Right atrium auricular region (tissue), 2 donors: ENCODE measurements at regions not wholly inside any gene's neighbourhood (a gene's known extent, or its start where the extent isn't known, plus 50 kb on each side); places are given as distances from the start of the nearest gene placed in this dataset.

Source experiments
- DNase-seq: peaks from one replicate; pipeline ENCODE4 v3.0.0-alpha.2; 2019; ENCODE audit warnings: low spot score
- H3K27ac ChIP-seq, 2 donors: fragments of 200-600 bp; sonication (generic); 1 replicate in 1 of 2; 2 replicates in 1 of 2; pipeline ENCODE4 v1.5.1; 2016 to 2019
- H3K27me3 ChIP-seq, 2 donors: fragments of 200-600 bp; sonication (generic); one replicate each; pipeline versions ENCODE4 v1.5.1 to v1.6.0; 2017 to 2019
- H3K36me3 ChIP-seq: fragments of 200-600 bp; sonication (generic); one replicate; pipeline ENCODE4 v1.5.1; 2016
- H3K4me1 ChIP-seq, 2 donors: fragments of 200-600 bp; sonication (generic); one replicate each; pipeline versions ENCODE4 v1.5.1 to v1.6.0; 2017 to 2019
- H3K4me3 ChIP-seq, 2 donors: fragments of 200-600 bp; sonication (generic); 1 replicate in 1 of 2; 2 replicates in 1 of 2; pipeline ENCODE4 v1.5.1; 2017 to 2019; ENCODE audit warnings: mild to moderate bottlenecking in 1 of 2, moderate library complexity in 1 of 2
- H3K9me3 ChIP-seq, 2 donors: fragments of 200-600 bp; sonication (generic); one replicate each; pipeline ENCODE4 v1.5.1; 2019
- CTCF ChIP-seq, 2 donors: fragments of 200-600 bp; sonication (generic); IDR thresholded peaks; one replicate each; pipeline ENCODE4 v1.5.1; 2019; ENCODE audit warnings: antibody characterized with exemption in 2 of 2

DNA sequence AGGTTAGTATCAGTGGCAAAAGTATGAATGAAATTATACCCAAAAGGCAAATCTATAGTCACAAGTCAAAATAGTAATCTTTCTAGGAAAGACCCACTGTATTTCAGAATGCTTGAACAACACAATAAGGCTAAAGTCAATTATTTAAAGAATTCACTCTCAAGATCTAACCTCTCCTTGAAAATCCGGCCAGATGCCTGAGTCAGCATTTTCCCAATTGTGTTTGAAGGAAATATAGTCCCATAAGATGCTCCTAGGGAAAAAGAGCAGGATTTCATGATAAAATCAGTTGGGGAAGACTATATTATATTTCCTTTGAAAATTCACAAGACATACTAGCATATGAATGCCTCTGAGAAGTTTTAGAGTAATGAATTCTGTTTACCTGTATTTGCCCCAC is 1075.0 kb downstream of the GRM8 start:
- peaks cover 0 to 10% of the 10 kb centered on the region in 2 donors for H3K9me3 ChIP-seq
- no peak overlapping the region for H3K27ac ChIP-seq
- H3K4me3 ChIP-seq: no peak overlapping the region
- DNase-seq: no peak
- no peaks in the 10 kb centered on the region for H3K36me3 ChIP-seq
- no peaks in the 10 kb centered on the region for H3K4me1 ChIP-seq
- TF ChIP-seq CTCF (IDR thresholded peaks at IDR 0.05): no peak
- H3K27me3 ChIP-seq: no peaks in the 10 kb centered on the region

GRCh38 chr7:126166645-126167044 is 1086.1 kb downstream of the GRM8 start:
- Histone ChIP-seq H3K4me1 (no peaks in the 10 kb centered on the region), H3K27ac (no peak overlapping the region), H3K27me3 (no peaks in the 10 kb centered on the region), H3K4me3 (no peak overlapping the region), H3K36me3 (no peaks in the 10 kb centered on the region), H3K9me3 (peaks cover 0 to 9% of the 10 kb centered on the region in 2 donors)
- no peak for DNase-seq
- no peak for TF ChIP-seq CTCF (IDR thresholded peaks at IDR 0.05)

DNA sequence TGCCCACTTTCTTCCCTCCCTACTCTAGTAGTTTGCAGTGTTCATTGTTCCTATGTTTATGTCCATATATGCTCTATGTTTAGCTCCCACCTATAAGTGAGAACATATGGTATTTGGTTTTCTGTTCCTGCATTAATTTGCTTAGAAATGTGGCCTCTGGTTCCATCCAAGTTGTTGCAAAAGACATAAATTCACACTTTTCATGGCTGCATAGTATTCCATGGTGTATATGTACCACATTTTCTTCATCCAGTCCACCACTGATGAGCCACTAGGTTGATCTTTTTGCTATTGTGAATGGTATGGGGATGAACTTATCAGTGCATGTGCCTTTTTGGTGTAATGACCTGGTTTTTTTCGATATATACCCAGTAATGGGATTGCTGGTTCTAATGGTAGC is 1089.1 kb downstream of the GRM8 start:
- Histone ChIP-seq H3K4me1 (no peaks in the 10 kb centered on the region), H3K4me3 (no peak overlapping the region), H3K27me3 (no peaks in the 10 kb centered on the region), H3K9me3 (peaks cover 0 to 9% of the 10 kb centered on the region in 2 donors), H3K27ac (no peak overlapping the region), H3K36me3 (no peaks in the 10 kb centered on the region)
- no peak for TF ChIP-seq CTCF (IDR thresholded peaks at IDR 0.05)
- no peak for DNase-seq

DNA sequence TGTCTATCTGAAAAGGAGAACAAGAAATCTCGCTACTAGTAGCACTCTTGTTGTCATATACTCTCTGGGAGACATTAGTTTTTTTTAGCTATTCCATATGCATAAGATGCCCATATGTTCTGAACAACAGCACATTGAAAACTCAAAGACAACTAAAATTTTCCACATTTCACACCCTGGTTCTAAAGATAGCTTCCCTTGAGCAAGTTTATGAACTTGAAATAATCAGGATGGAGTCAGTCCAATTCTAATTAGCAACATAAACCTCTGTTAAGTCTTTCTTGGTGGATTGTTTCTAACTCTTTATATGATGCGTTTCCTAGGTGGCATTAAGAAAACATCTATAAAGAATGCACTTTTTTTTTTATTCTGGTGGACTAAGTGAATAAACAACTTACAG is 1095.3 kb downstream of the GRM8 start:
- Histone ChIP-seq H3K27me3 (no peaks in the 10 kb centered on the region), H3K4me1 (no peaks in the 10 kb centered on the region), H3K27ac (no peak overlapping the region), H3K4me3 (no peak overlapping the region), H3K9me3 (no peaks in the 10 kb centered on the region), H3K36me3 (no peaks in the 10 kb centered on the region)
- DNase-seq: no peak
- no peak for TF ChIP-seq CTCF (IDR thresholded peaks at IDR 0.05)

DNA sequence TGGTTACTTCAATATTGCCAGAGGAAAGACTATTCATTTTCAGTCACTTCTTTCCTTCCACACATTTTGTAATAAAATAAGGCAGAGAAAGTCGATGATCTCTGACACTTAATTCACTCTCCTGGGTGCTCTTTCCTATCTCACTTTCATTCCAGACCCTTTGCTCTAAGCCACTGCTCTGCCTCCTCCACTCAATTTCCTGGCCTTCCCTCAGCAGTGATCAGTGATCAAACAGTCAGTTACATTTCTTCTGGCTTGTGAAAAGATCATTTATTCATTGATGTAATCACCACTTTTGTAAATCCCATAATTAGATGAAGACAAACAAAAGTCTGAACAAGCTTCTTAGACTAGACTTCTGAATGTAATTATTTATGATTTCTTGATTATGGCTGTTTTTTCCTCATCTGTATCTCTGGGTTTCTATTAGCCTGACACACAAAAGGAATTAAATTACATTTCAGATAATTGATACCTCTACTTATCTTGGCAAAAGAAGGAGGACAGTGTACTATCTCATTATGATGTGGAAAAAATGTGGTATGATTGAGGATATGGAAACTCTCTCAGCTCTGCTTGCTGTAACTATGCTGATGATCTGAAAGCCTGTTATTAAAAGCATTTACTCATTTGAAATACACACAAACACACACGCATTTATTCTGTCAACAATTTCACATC is 1102.3 kb downstream of the GRM8 start:
- Histone ChIP-seq H3K9me3 (no peaks in the 10 kb centered on the region), H3K36me3 (no peaks in the 10 kb centered on the region), H3K4me1 (no peaks in the 10 kb centered on the region), H3K27ac (no peak overlapping the region), H3K27me3 (no peaks in the 10 kb centered on the region), H3K4me3 (no peak overlapping the region)
- DNase-seq: no peak
- no peak for TF ChIP-seq CTCF (IDR thresholded peaks at IDR 0.05)

GRCh38 chr7:126140858-126141466 is 1111.8 kb downstream of the GRM8 start:
- H3K4me1 ChIP-seq: no peaks in the 10 kb centered on the region
- no peak overlapping the region for H3K27ac ChIP-seq
- TF ChIP-seq CTCF (IDR thresholded peaks at IDR 0.05): no peak
- H3K36me3 ChIP-seq: no peaks in the 10 kb centered on the region
- no peak for DNase-seq
- no peak overlapping the region for H3K4me3 ChIP-seq
- no peaks in the 10 kb centered on the region for H3K27me3 ChIP-seq
- no peaks in the 10 kb centered on the region for H3K9me3 ChIP-seq
